ENCODE measurements at regions not wholly inside any gene's neighbourhood (a gene's known extent, or its start where the extent isn't known, plus 50 kb on each side); places are given as distances from the start of the nearest gene placed in this dataset.

- no peak for TF ChIP-seq EP300 (IDR thresholded peaks at IDR 0.05)
- no peak for TF ChIP-seq CTCF (IDR thresholded peaks at IDR 0.05)
Measured at GRCh38 chr1:98217601-98218000, 296.8 kb upstream of the DPYD start.
